ENCODE measurements at regions not wholly inside any gene's neighbourhood (a gene's known extent, or its start where the extent isn't known, plus 50 kb on each side); places are given as distances from the start of the nearest gene placed in this dataset.

DNA sequence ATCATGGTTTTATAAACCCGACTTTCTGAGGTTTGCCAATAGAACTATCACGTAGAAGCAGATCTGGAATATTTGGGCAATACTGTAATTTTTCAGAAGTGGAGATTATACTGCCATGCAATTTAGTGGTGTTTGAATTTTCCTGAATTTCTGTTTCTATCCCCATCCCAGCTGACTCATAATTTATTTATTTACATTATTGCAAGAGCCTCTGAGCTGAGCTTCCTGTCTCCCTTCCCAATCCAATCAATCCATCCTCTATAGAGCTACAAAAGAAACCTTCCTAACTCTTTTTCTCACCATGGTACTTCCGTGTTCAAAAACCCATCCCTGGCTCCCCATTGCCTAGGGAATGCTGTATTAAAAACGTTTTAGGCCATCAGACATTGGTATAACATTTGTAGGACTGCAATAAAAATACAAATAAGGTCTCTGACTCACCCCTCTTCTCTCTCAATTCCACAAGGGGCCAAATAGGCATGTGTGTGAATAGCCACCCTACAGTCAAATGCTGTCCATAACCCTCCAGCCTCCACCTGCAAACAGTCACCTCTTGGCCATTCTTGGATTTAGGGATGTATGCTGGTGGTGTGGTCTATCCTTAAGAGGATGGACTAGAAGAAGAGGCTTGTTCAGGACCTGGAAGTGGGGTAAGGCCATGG is 190.7 kb downstream of the CD47 start:
- no peak overlapping the region for H3K27ac ChIP-seq
- TF ChIP-seq, protein P1, sequence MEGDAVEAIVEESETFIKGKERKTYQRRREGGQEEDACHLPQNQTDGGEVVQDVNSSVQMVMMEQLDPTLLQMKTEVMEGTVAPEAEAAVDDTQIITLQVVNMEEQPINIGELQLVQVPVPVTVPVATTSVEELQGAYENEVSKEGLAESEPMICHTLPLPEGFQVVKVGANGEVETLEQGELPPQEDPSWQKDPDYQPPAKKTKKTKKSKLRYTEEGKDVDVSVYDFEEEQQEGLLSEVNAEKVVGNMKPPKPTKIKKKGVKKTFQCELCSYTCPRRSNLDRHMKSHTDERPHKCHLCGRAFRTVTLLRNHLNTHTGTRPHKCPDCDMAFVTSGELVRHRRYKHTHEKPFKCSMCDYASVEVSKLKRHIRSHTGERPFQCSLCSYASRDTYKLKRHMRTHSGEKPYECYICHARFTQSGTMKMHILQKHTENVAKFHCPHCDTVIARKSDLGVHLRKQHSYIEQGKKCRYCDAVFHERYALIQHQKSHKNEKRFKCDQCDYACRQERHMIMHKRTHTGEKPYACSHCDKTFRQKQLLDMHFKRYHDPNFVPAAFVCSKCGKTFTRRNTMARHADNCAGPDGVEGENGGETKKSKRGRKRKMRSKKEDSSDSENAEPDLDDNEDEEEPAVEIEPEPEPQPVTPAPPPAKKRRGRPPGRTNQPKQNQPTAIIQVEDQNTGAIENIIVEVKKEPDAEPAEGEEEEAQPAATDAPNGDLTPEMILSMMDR (conservative IDR thresholded peaks at IDR 0.05) = no peak
- no peak for TF ChIP-seq ZFX (IDR thresholded peaks at IDR 0.05)

DNA sequence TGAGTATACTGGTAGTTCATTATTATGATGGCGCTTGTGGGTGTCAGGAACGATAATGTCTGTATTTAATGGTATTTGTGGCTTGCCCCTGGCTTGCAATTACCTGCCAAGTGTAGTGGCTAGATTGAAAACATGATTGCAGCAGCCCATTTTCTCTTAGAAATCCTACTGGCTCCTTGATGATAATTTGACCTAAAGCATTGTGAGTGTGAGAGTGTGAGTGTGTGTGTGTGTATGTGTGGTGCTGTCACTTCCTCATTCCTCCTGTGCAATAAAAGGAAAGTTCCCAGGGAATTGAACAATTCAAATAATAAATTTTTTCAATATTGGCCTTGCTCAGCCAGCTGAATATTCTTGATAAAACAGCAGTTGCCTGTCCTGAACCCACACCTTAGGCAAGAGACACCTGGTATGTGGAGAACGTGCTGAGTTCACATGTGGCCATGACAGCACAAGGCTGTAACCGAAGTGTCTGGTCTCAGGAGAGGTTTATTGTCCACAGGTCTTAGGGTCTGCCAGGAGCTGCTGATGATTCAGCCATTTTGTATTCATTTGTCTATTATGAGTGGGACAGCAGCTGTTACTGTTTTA is 193.3 kb downstream of the CD47 start:
- TF ChIP-seq, protein P1 (conservative IDR thresholded peaks at IDR 0.05) = no peak
- no peak for TF ChIP-seq ZFX (IDR thresholded peaks at IDR 0.05)
- H3K27ac ChIP-seq = no peak overlapping the region

DNA sequence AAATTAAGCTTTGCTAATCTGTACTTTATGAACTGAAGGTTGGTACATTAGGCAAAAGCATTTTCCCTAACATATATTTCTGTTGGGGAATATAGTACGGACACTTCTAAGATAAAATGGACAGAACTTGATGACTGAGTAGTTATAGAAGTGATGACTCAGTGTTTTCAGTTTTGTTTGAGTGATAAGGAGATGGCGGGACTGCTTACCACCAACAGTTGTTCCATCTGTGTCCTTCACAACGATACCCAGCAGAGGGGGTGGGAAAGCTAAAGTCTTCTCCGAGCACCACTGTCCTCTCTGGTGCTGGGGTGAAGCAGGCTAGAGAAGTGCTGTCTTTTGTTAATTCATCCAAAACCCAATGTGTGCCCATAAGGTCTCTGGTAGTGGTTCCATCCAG is 195.8 kb downstream of the CD47 start:
- TF ChIP-seq, protein P1 (conservative IDR thresholded peaks at IDR 0.05) = no peak
- no peak for TF ChIP-seq ZFX (IDR thresholded peaks at IDR 0.05)

GRCh38 chr3:107892955-107893624 is 197.7 kb downstream of the CD47 start:
- no peak overlapping the region for H3K27ac ChIP-seq
- TF ChIP-seq, protein P1 (conservative IDR thresholded peaks at IDR 0.05) = no peak
- TF ChIP-seq ZFX (IDR thresholded peaks at IDR 0.05) = no peak

More for the DNA sequence above, 195.8 kb downstream of the CD47 start:
- no peak overlapping the region for H3K27ac ChIP-seq

DNA sequence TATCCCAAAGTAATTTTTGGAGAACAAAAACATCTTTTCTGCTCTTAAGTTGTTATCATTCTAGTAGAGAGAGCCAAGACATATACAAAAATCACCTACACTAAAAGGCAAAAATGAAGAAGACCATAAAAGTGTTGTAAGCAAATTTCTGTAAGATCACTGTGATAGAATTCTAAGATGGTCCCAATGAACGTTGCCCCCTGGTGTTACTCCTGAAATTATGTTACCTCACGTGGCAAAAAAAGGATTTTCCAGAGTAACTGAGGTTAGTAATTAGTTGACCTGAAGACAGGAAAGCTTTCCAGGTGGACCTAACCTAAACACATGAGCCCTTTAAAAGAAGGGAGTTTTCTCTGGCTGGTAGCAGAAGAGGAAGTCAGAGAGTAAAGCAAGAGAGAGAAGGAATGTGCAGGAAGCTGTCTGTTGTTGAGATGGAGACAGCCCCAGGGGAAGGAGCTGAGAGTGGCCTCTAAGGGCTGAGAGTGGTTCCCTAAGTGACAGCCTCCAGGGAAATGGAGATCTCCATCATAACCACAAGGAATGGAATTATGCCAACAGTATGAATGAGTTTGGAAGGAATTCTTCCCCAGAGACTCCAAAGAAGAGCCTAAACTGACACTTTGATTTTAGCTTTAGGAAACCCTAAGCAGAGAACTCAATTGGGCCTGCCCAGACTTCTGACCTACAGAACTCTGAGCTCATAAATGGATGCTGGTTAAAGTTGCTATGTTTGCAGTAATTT is 205.9 kb downstream of the CD47 start:
- H3K27ac ChIP-seq = no peak overlapping the region
- TF ChIP-seq ZFX (IDR thresholded peaks at IDR 0.05) = no peak
- TF ChIP-seq, protein P1 (conservative IDR thresholded peaks at IDR 0.05) = no peak

DNA sequence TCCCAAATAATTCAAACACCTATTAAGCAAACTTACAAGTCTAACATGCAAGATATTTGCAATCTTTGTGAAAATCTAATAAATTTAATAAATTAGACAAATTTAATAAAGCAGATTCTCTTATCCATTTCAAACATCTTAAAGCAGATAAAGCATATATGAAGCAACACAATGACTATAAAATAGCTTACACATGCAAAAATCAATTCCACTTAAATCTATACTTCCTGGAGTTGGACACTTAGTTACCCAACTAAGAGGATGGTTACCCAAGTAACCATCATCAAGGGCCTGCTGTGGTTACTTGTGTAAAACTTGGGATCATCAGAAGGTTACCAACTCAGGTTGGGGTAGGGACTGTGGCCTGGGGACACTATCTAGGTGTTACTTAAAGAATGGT is 206.8 kb downstream of the CD47 start:
- TF ChIP-seq ZFX (IDR thresholded peaks at IDR 0.05) = no peak
- TF ChIP-seq, protein P1 (conservative IDR thresholded peaks at IDR 0.05) = no peak
- no peak overlapping the region for H3K27ac ChIP-seq
